Naive thymus-derived CD4-positive, alpha-beta T cell (primary cell): ENCODE measurements at regions not wholly inside any gene's neighbourhood (a gene's known extent, or its start where the extent isn't known, plus 50 kb on each side); places are given as distances from the start of the nearest gene placed in this dataset.

Experiments
- ATAC-seq: fragments of 150-1000 bp; cut with Tn5 transposase; 2 replicates; pipeline ENCODE4 v1.10.0; 2021; ENCODE audit warnings: mild to moderate bottlenecking, moderate library complexity
- CTCF ChIA-PET: fragments of 350-600 bp; sonication (Branson Sonifier 250); formaldehyde crosslinking; loops from one replicate; lab custom pipeline; 2021; ENCODE audit warnings: antibody characterized with exemption; lab: Charles Lee
- POLR2A ChIA-PET: fragments of 350-600 bp; sonication (Branson Sonifier 250); formaldehyde crosslinking; loops from one replicate; lab custom pipeline; 2021; ENCODE audit warnings: antibody characterized with exemption, inconsistent platforms; lab: Charles Lee
- DNase-seq, 9 donors: peaks; one replicate each; pipeline versions ENCODE4 v3.0.0 to v3.0.0-alpha.2; 2020 to 2022; ENCODE audit warnings: mixed read lengths in 1 of 9
- H3K27ac ChIP-seq: one replicate; pipeline ENCODE4 v1.7.0; 2013; ENCODE audit warnings: mild to moderate bottlenecking, low read depth, low read length, moderate library complexity
- H3K27me3 ChIP-seq, 2 donors: one replicate each; pipeline ENCODE4 v1.7.0; 2013; ENCODE audit warnings: low read length in 2 of 2, mild to moderate bottlenecking in 2 of 2, moderate library complexity in 2 of 2; ENCODE audit not compliant: control insufficient read depth in 2 of 2, insufficient read depth in 2 of 2
- H3K36me3 ChIP-seq, 3 experiments: 1 replicate in 2 of 3; 2 replicates in 1 of 3; pipeline ENCODE4 v1.7.0; 2013; ENCODE audit warnings: low read length in 3 of 3, mild to moderate bottlenecking in 3 of 3, moderate library complexity in 1 of 3; ENCODE audit not compliant: insufficient read depth in 3 of 3, control insufficient read depth in 2 of 3
- H3K4me1 ChIP-seq, 2 donors: one replicate each; pipeline ENCODE4 v1.7.0; 2013; ENCODE audit warnings: low read length in 2 of 2, mild to moderate bottlenecking in 2 of 2, moderate library complexity in 1 of 2; ENCODE audit not compliant: control insufficient read depth in 2 of 2, insufficient read depth in 2 of 2
- H3K4me3 ChIP-seq: 2 replicates; pipeline ENCODE4 v1.7.0; 2013; ENCODE audit warnings: mild to moderate bottlenecking, low read length
- H3K9me3 ChIP-seq, 3 experiments: 1 replicate in 2 of 3; 2 replicates in 1 of 3; pipeline ENCODE4 v1.7.0; 2013; ENCODE audit warnings: low read length in 3 of 3; ENCODE audit not compliant: control insufficient read depth in 2 of 3
- H3K27ac Mint-ChIP-seq, 9 donors: one replicate each; pipeline ENCODE4 v1.8.0; 2020 to 2022; ENCODE audit warnings: mixed read lengths in 9 of 9, mild to moderate bottlenecking in 8 of 9, moderate library complexity in 5 of 9, inconsistent platforms in 2 of 9
- H3K27me3 Mint-ChIP-seq, 5 donors: one replicate each; pipeline ENCODE4 v1.8.0; 2021 to 2022; ENCODE audit warnings: mixed read lengths in 5 of 5, mild to moderate bottlenecking in 1 of 5
- H3K36me3 Mint-ChIP-seq, 5 donors: one replicate each; pipeline ENCODE4 v1.8.0; 2020 to 2022; ENCODE audit warnings: mixed read lengths in 5 of 5, mild to moderate bottlenecking in 3 of 5, inconsistent platforms in 1 of 5
- H3K4me1 Mint-ChIP-seq, 7 donors: one replicate each; pipeline ENCODE4 v1.8.0; 2020 to 2022; ENCODE audit warnings: mixed read lengths in 7 of 7, mild to moderate bottlenecking in 3 of 7, inconsistent platforms in 1 of 7
- H3K4me3 Mint-ChIP-seq, 10 donors: one replicate each; pipeline ENCODE4 v1.8.0; 2020 to 2022; ENCODE audit warnings: mild to moderate bottlenecking in 10 of 10, mixed read lengths in 10 of 10, moderate library complexity in 6 of 10, inconsistent platforms in 2 of 10
- H3K9me3 Mint-ChIP-seq, 11 donors: one replicate each; pipeline ENCODE4 v1.8.0; 2020 to 2022; ENCODE audit warnings: mixed read lengths in 11 of 11, mild to moderate bottlenecking in 4 of 11, inconsistent platforms in 1 of 11, moderate library complexity in 1 of 11
- intact Hi-C, 2 donors: fragments of 100-400 bp; cut with micrococcal nuclease; formaldehyde crosslinking; loops; one replicate each; pipeline ENCODE4 v1.15.1; 2023

GRCh38 chr2:53067533-53067932 is 700.1 kb upstream of the CHAC2 start:
- POLR2A ChIA-PET, result no interaction called here

GRCh38 chr2:53067056-53067455 is 700.5 kb upstream of the CHAC2 start:
- no peak overlapping the region for H3K4me3 Mint-ChIP-seq
- no peak overlapping the region for H3K27ac Mint-ChIP-seq
- POLR2A ChIA-PET, result no interaction called here
- H3K9me3 Mint-ChIP-seq, result peaks cover 0 to 11% (median 4%) of the 10 kb centered on the region in 11 donors
- CTCF ChIA-PET, result no interaction called here
- H3K36me3 ChIP-seq, result no peaks in the 10 kb centered on the region
- DNase-seq, result no peak
- no peak overlapping the region for H3K4me3 ChIP-seq
- H3K9me3 ChIP-seq, result no peaks in the 10 kb centered on the region
- no peak overlapping the region for H3K27ac ChIP-seq
- no peaks in the 10 kb centered on the region for H3K4me1 ChIP-seq
- ATAC-seq, result no peak
- H3K4me1 Mint-ChIP-seq, result no peaks in the 10 kb centered on the region
- no peaks in the 10 kb centered on the region for H3K27me3 Mint-ChIP-seq
- intact Hi-C loops, result no loop called here
- no peaks in the 10 kb centered on the region for H3K27me3 ChIP-seq
- peaks cover 0 to 4% (median 0%) of the 10 kb centered on the region in 5 donors for H3K36me3 Mint-ChIP-seq

More at GRCh38 chr2:53067533-53067932, 700.1 kb upstream of the CHAC2 start:
- Histone ChIP-seq H3K4me3 (no peak overlapping the region), H3K27me3 (no peaks in the 10 kb centered on the region), H3K9me3 (no peaks in the 10 kb centered on the region), H3K36me3 (no peaks in the 10 kb centered on the region), H3K27ac (no peak overlapping the region), H3K4me1 (no peaks in the 10 kb centered on the region)
- Mint-ChIP-seq H3K27ac (no peak overlapping the region), H3K36me3 (peaks cover 0 to 1% (median 0%) of the 10 kb centered on the region in 5 donors), H3K4me3 (no peak overlapping the region), H3K27me3 (no peaks in the 10 kb centered on the region), H3K9me3 (peaks cover 0 to 11% (median 1%) of the 10 kb centered on the region in 11 donors), H3K4me1 (no peaks in the 10 kb centered on the region)
- intact Hi-C loops, result no loop called here
- ATAC-seq (no peak), DNase-seq (no peak)
- CTCF ChIA-PET, result no interaction called here

GRCh38 chr2:53064154-53064553 is 703.5 kb upstream of the CHAC2 start:
- H3K27me3 ChIP-seq, result no peaks in the 10 kb centered on the region
- H3K9me3 ChIP-seq, result no peaks in the 10 kb centered on the region
- intact Hi-C loops, result no loop called here
- POLR2A ChIA-PET, result no interaction called here
- Mint-ChIP-seq H3K27me3 (no peaks in the 10 kb centered on the region), H3K4me1 (no peaks in the 10 kb centered on the region), H3K36me3 (peaks cover 0 to 4% (median 0%) of the 10 kb centered on the region in 5 donors), H3K4me3 (no peak overlapping the region), H3K9me3 (peaks cover 0 to 10% (median 3%) of the 10 kb centered on the region in 11 donors), H3K27ac (no peak overlapping the region)
- H3K4me3 ChIP-seq, result no peak overlapping the region
- CTCF ChIA-PET, result no interaction called here
- ATAC-seq, result no peak
- no peaks in the 10 kb centered on the region for H3K4me1 ChIP-seq
- H3K27ac ChIP-seq, result no peak overlapping the region
- H3K36me3 ChIP-seq, result no peaks in the 10 kb centered on the region
- DNase-seq, result no peak

GRCh38 chr2:53058526-53058925 is 709.1 kb upstream of the CHAC2 start:
- Histone ChIP-seq H3K27me3 (no peaks in the 10 kb centered on the region), H3K9me3 (no peaks in the 10 kb centered on the region), H3K27ac (no peak overlapping the region), H3K36me3 (no peaks in the 10 kb centered on the region), H3K4me1 (no peaks in the 10 kb centered on the region), H3K4me3 (no peak overlapping the region)
- ATAC-seq, result no peak
- POLR2A ChIA-PET, result no interaction called here
- no peak for DNase-seq
- Mint-ChIP-seq H3K27me3 (peaks cover 0 to 3% (median 0%) of the 10 kb centered on the region in 5 donors), H3K36me3 (peaks cover 0 to 4% (median 0%) of the 10 kb centered on the region in 5 donors), H3K9me3 (peaks cover 0 to 10% (median 0%) of the 10 kb centered on the region in 11 donors), H3K4me3 (no peak overlapping the region), H3K27ac (no peak overlapping the region), H3K4me1 (peaks cover 0 to 1% (median 0%) of the 10 kb centered on the region in 7 donors)
- CTCF ChIA-PET, result no interaction called here
- intact Hi-C loops, result no loop called here

- no peaks in the 10 kb centered on the region for H3K4me1 ChIP-seq
- H3K9me3 ChIP-seq, result no peaks in the 10 kb centered on the region
- Mint-ChIP-seq H3K9me3 (peaks cover 0 to 9% (median 0%) of the 10 kb centered on the region in 11 donors), H3K4me1 (peaks cover 0 to 1% (median 0%) of the 10 kb centered on the region in 7 donors), H3K36me3 (no peaks in the 10 kb centered on the region), H3K4me3 (no peak overlapping the region), H3K27me3 (peaks cover 0 to 3% (median 0%) of the 10 kb centered on the region in 5 donors), H3K27ac (no peak overlapping the region)
- ChIA-PET CTCF (no interaction called here), POLR2A (no interaction called here)
- H3K27me3 ChIP-seq, result no peaks in the 10 kb centered on the region
- no peak overlapping the region for H3K27ac ChIP-seq
- intact Hi-C loops, result no loop called here
- no peak for DNase-seq
- no peaks in the 10 kb centered on the region for H3K36me3 ChIP-seq
- no peak overlapping the region for H3K4me3 ChIP-seq
- no peak for ATAC-seq
These were observed 713.7 kb upstream of the CHAC2 start for GRCh38 chr2:53053937-53054336.

- H3K4me3 ChIP-seq, result no peak overlapping the region
- H3K27ac ChIP-seq, result no peak overlapping the region
- intact Hi-C loops, result no loop called here
- CTCF ChIA-PET, result no interaction called here
- H3K27me3 ChIP-seq, result no peaks in the 10 kb centered on the region
- ATAC-seq (no peak), DNase-seq (no peak)
- Mint-ChIP-seq H3K36me3 (peaks cover 0 to 7% (median 0%) of the 10 kb centered on the region in 5 donors), H3K9me3 (peaks cover 0 to 9% (median 0%) of the 10 kb centered on the region in 11 donors), H3K4me1 (peaks cover 0 to 1% (median 0%) of the 10 kb centered on the region in 7 donors), H3K27ac (no peak overlapping the region), H3K27me3 (peaks cover 0 to 3% (median 0%) of the 10 kb centered on the region in 5 donors), H3K4me3 (no peak overlapping the region)
- POLR2A ChIA-PET, result no interaction called here
- H3K9me3 ChIP-seq, result no peaks in the 10 kb centered on the region
- H3K36me3 ChIP-seq, result no peaks in the 10 kb centered on the region
- H3K4me1 ChIP-seq, result no peaks in the 10 kb centered on the region
These were observed 716.4 kb upstream of the CHAC2 start for GRCh38 chr2:53051157-53051556.

- Histone ChIP-seq H3K27ac (no peak overlapping the region), H3K9me3 (no peaks in the 10 kb centered on the region), H3K27me3 (no peaks in the 10 kb centered on the region), H3K4me3 (no peak overlapping the region), H3K4me1 (no peaks in the 10 kb centered on the region), H3K36me3 (no peaks in the 10 kb centered on the region)
- H3K27me3 Mint-ChIP-seq, result no peaks in the 10 kb centered on the region
- ATAC-seq (no peak), DNase-seq (no peak)
- H3K9me3 Mint-ChIP-seq, result peaks cover 0 to 22% (median 3%) of the 10 kb centered on the region in 11 donors
- H3K4me1 Mint-ChIP-seq, result no peaks in the 10 kb centered on the region
- H3K27ac Mint-ChIP-seq, result no peak overlapping the region
- no peaks in the 10 kb centered on the region for H3K36me3 Mint-ChIP-seq
- ChIA-PET POLR2A (no interaction called here), CTCF (no interaction called here)
- H3K4me3 Mint-ChIP-seq, result no peak overlapping the region
- intact Hi-C loops, result no loop called here
These were observed 726.9 kb upstream of the CHAC2 start for GRCh38 chr2:53040536-53041229.
